Cardiac muscle cell (in vitro differentiated cells and primary cell): ENCODE measurements at regions not wholly inside any gene's neighbourhood (a gene's known extent, or its start where the extent isn't known, plus 50 kb on each side); places are given as distances from the start of the nearest gene placed in this dataset.

Experiments
- DNase-seq, 2 donors: peaks; one replicate each; pipeline versions ENCODE4 v3.0.0 to v3.0.0-alpha.2; 2010 to 2017; ENCODE audit warnings: low read depth in 1 of 2, low spot score in 1 of 2
- H3K27ac ChIP-seq: fragments of 200-600 bp; sonication (generic); 2 replicates; pipeline ENCODE4 v1.5.1; 2016
- H3K27me3 ChIP-seq: fragments of 200-600 bp; sonication (generic); 2 replicates; pipeline ENCODE4 v1.6.0; 2016; ENCODE audit warnings: control low read depth
- H3K36me3 ChIP-seq: fragments of 200-600 bp; sonication (generic); 2 replicates; pipeline ENCODE4 v1.5.1; 2016; ENCODE audit warnings: control low read depth
- H3K4me1 ChIP-seq: fragments of 200-600 bp; sonication (generic); 2 replicates; pipeline ENCODE4 v1.8.1; 2017; ENCODE audit warnings: low read depth, mild to moderate bottlenecking, mixed run types
- H3K4me3 ChIP-seq: fragments of 200-600 bp; sonication (generic); 2 replicates; pipeline ENCODE4 v1.5.1; 2016; ENCODE audit warnings: mild to moderate bottlenecking
- H3K9me3 ChIP-seq: fragments of 200-600 bp; sonication (generic); 2 replicates; pipeline ENCODE4 v1.5.1; 2017; ENCODE audit warnings: low read depth, mild to moderate bottlenecking, control low read depth
- CTCF ChIP-seq: IDR thresholded peaks from 2 replicates; pipeline ENCODE4 v1.5.1; 2012; ENCODE audit warnings: low read depth, mild to moderate bottlenecking, low read length

- TF ChIP-seq CTCF = no peak
- no peak for DNase-seq
- no peaks in the 10 kb centered on the region for H3K27me3 ChIP-seq
- H3K9me3 ChIP-seq = no peaks in the 10 kb centered on the region
- H3K36me3 ChIP-seq = no peaks in the 10 kb centered on the region
- H3K27ac ChIP-seq = no peak overlapping the region
- H3K4me3 ChIP-seq = no peak overlapping the region
- no peaks in the 10 kb centered on the region for H3K4me1 ChIP-seq
These were observed 135.2 kb downstream of the SUCLA2 start for GRCh38 chr13:47865883-47866282.

GRCh38 chr13:47862841-47863240 lies 138.2 kb downstream of the SUCLA2 start:
- Histone ChIP-seq H3K4me1 (no peaks in the 10 kb centered on the region), H3K9me3 (no peaks in the 10 kb centered on the region), H3K27me3 (no peaks in the 10 kb centered on the region), H3K36me3 (no peaks in the 10 kb centered on the region), H3K4me3 (no peak overlapping the region), H3K27ac (no peak overlapping the region)
- TF ChIP-seq CTCF = no peak
- DNase-seq = no peak

- H3K4me1 ChIP-seq = no peaks in the 10 kb centered on the region
- DNase-seq = peak in 1 of 2 donors; percentile 15
- H3K4me3 ChIP-seq = no peak overlapping the region
- H3K9me3 ChIP-seq = no peaks in the 10 kb centered on the region
- H3K36me3 ChIP-seq = no peaks in the 10 kb centered on the region
- no peak overlapping the region for H3K27ac ChIP-seq
- H3K27me3 ChIP-seq = no peaks in the 10 kb centered on the region
- no peak for TF ChIP-seq CTCF
These were observed 141.9 kb downstream of the SUCLA2 start for GRCh38 chr13:47859165-47859564.

- no peaks in the 10 kb centered on the region for H3K4me1 ChIP-seq
- H3K9me3 ChIP-seq = no peaks in the 10 kb centered on the region
- TF ChIP-seq CTCF = no peak
- H3K36me3 ChIP-seq = no peaks in the 10 kb centered on the region
- peak in 1 of 2 donors; percentile 80 for DNase-seq
- no peaks in the 10 kb centered on the region for H3K27me3 ChIP-seq
- H3K4me3 ChIP-seq = no peak overlapping the region
- H3K27ac ChIP-seq = no peak overlapping the region
These were observed 142.7 kb downstream of the SUCLA2 start for GRCh38 chr13:47858042-47859025.

- no peak overlapping the region for H3K27ac ChIP-seq
- no peaks in the 10 kb centered on the region for H3K9me3 ChIP-seq
- no peak overlapping the region for H3K4me3 ChIP-seq
- H3K27me3 ChIP-seq = no peaks in the 10 kb centered on the region
- TF ChIP-seq CTCF = no peak
- peak in 1 of 2 donors; percentile 26 for DNase-seq
- H3K4me1 ChIP-seq = no peaks in the 10 kb centered on the region
- no peaks in the 10 kb centered on the region for H3K36me3 ChIP-seq
These were observed 147.8 kb downstream of the SUCLA2 start for GRCh38 chr13:47853236-47853635.
